ENCODE measurements at regions not wholly inside any gene's neighbourhood (a gene's known extent, or its start where the extent isn't known, plus 50 kb on each side); places are given as distances from the start of the nearest gene placed in this dataset.
"Not testable (repeated sequence)": the region's sequence is repeated elsewhere in the genome, so short reads cannot be mapped to it uniquely, and the experiment has no call there.

DNA sequence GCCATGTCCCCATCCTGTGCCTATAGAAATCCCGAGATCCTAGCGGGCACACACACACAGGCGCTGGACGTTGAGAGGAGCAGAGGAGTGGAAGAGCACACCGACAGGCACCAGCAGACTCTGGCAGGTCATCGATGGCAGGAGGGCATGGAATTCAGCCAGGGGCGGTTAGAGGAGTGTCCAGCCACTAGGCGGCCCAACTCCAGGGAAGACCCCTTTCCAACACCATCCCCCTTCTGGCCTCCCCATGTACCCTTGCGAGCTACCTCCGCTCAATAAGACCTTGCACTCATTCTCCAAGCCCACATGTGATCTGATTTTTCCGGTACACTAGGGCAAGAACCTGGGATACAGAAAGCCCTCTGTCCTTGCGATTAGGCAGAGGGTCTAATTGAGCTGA lies 356.0 kb upstream of the DPP6 start:
- DNase-seq = no peak

DNA sequence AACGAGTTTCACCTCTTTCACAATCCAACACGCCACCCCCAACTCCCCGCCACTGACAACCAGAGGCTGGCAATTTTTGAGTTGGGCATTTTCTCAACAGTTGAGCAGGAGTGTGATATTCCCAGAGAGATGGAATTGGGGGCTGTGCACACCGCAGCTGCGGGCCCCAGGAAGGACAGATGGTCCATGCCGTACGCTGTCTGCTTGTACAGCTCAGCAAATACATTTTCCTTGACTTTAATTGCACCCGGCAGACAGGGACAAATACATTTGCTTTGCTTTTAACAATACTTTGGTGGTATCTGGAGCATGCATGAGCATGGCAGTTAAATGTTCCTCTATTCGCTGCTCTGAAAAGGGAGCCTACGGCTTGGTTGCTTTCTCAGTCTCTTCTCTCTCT lies 354.2 kb upstream of the DPP6 start:
- DNase-seq = no peak

DNA sequence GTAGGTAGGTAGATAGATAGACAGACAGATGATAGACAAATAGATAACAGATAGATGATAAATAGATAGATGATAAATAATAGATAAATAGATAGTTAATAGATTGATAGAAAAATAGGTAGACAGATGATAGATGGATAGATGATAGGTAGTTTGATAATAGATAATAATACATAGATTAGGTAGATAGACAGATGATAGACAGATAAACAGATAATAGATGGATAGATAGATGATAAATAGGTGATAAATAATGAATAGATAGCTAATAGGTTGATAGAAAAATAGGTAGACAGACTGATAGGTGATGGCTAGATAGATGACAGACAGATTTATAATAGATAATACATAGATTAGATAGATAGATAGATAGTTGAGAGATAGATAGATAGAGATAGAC lies 350.5 kb upstream of the DPP6 start:
- no peak for DNase-seq

DNA sequence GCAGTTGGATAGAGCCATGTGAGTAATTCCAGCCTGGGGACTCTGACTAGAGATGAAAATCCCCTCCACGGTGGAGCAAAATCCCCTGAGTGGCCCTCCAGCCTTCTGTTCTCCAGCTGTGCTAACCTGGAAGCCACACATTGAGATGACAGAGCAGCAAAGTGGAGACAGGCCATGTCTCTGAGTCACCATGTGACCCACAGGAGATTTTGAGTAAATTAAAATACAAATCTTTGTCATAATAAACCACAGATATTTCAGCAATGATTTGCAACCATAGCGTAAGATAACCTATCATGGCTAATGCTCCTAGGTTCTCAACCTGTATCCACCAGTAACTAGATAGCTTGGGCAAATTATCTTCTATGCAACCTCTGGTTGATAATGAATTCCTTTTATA lies 328.3 kb upstream of the DPP6 start:
- not testable (repeated sequence) for DNase-seq

DNA sequence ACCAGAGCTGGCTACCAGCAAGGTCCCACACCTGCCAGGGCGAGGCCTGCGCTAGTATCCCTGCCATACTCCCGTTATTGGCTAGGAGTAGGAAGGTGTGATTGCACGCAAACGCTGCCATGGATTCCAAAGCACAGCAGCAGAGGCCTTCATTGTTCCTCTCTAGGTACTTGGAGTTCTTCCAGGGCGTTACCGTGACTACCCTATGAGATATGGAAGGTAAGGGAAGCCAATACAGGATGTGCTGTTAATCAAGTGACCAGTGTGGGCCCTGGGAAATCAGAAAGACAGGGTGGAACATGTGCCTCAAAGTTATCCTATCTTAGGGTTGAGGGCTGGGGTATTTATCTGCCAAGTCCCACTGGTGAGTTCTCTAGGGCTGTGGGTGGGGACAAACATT lies 320.7 kb upstream of the DPP6 start:
- not testable (repeated sequence) for DNase-seq

DNA sequence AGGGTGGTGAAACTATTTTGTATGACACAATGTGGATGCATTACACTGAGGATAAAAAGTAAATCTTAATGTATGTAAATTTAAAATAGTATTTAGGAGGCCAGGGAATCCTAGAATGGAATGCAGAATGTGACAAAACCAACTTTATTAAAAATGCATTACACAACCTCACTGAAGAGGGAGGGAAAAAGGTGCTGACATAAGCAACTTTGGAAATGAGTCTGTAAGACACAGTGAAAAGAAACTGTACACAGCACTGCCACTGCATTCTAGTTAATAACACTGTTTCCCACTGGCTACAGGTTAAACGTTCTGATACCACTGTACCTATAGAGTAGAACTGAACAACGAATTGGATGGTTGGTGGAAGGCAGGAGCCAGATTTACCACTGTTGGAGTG lies 308.8 kb upstream of the DPP6 start:
- DNase-seq = not testable (repeated sequence)

DNA sequence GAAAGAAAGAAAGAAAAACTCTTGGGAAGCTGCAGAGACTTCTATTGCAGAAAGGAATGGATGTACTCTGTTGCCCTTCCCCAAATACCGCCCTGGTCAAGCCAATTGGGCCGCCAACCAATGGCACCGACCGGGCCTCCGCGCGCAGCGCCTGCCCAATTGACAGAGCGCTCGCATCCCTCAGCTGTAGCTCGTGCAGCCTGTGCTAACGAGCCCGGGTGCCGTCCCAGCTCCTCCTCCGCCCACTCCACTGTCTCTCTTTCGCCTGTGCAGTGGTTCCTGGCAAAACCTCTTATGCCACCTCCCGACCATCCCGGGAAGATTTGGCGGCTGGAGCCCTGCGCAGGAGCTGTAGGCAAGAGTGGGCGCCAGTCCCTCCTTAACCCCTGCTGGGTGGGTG lies 304.2 kb upstream of the DPP6 start:
- DNase-seq = not testable (repeated sequence)

DNA sequence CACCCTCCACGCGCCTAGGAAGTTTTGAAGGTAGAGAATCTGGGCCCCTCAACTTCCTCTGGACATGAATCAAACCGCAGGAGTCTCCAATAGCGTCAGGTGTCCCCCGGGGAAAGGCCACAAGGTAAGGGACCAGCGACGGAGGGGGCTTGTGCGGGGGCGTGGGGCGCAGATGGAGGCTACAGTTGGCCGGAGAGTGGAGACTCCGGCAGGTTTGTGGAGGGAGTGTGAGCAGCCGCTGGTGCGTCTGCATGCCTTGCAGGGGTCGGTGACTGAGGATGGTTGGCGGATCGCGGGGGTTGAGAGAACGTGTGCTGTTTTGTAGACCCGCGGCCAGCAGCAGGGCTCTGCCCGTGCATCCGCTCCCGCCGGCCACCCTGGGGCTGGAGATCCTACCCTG lies 303.3 kb upstream of the DPP6 start:
- not testable (repeated sequence) for DNase-seq

DNA sequence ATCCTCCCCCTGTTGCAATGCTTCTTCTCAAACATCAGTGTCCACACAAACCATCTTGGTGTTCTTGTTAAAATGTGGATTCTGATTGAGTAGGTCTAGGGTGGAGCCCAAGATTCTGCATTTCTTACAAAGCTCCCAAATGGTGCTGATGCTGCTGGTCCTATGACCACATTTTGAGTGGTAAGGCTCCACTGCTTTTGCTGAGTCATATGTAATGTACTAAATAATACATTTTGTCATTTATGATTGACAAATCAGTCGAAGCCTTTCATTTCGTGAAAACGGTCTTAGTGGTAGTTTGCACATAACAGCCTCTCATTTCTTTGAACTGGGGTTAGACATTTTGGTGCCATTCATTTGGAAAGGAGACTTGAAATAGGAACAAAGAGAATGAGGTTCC lies 286.3 kb upstream of the DPP6 start:
- not testable (repeated sequence) for DNase-seq

DNA sequence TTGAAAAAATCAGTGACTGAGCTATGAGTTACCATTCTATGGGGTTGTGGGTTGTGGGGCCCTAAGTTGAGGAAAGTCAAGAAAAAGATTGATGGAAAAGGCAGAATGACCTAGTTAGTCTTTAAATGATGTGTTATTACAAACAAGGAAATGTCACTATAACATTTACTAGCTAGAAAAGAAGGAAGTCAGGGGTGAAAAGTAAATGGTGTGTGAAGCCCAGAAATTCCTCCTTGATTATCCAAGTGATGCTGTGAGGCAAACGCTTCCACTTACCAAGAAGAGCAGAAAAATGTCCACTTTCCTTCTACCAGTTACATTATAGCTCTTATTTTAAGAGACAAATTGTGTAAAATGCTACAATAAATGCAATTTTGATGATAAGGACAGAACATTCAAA lies 285.3 kb upstream of the DPP6 start:
- not testable (repeated sequence) for DNase-seq

DNA sequence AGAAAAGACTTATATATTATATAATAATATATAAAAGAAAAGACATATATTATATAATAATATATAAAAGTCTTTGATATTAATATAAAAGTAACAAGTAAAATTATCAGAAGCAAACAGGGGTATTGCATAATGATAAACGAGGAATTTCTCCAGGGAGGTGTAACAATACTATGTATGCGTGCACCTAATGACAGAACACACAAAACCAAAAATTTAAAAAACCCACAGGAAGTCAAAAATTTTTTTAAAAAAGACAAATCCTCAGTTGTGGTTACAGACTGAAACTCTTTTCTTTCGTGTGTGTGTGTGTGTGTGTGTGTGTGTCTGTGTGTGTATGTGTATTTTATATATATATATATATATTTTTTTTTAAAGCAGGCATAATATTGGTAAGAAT lies 279.2 kb upstream of the DPP6 start:
- DNase-seq = no peak

DNA sequence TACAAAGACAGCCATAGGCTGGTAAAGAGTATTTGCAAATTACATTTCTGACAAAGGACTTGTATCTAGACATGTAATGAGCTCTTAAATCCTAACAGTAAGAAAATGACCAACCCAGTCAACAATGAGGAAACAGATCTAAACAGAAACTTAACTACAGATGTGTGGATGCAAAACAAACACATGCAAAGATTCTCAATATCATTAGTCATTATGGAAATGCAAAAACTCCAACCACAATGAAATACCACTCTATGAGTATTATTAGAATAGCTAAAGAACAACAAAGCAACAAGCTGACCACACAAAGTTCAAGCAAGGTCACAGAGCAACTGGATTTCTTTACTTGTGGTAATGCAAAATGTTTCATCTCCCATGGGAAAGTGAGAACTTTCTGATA lies 275.3 kb upstream of the DPP6 start:
- not testable (repeated sequence) for DNase-seq

DNA sequence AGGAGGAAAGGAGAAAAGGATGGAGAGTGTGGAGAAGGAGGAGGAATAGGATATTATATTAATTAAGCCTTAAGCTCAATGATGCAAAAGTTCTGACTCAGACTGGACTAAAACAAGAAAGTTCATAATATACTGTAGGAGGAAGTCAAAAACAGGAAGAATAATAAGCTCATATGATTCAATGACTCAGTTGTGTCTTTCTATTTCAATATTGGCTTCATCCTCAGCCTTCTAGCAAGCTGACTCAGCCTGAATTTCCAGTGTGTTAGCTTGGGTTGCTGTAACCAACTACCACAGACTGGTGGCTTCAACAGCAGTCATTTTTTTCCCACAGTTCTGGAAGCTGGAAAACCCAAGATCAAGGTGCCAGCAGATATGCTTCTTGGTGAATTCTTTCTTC lies 254.8 kb upstream of the DPP6 start:
- DNase-seq = not testable (repeated sequence)

DNA sequence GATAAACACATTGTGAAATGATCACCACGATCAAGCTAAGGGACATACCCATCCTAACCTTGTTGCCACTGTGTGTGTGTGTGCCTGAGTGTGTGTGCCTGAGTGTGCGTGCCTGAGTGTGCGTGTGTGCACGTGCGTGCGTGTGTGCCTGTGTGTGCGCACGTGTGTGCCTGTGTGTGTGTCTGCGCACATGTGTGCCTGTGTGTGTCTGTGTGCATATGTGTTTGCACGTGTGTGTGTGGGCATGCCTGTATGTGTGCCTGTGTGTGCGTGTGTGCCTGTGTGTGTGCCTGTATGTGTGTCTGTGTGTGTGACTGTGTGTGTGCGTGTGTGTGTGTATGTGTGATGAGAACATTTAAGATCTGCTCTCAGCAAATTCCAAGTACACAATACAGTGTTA lies 244.1 kb upstream of the DPP6 start:
- DNase-seq = no peak

DNA sequence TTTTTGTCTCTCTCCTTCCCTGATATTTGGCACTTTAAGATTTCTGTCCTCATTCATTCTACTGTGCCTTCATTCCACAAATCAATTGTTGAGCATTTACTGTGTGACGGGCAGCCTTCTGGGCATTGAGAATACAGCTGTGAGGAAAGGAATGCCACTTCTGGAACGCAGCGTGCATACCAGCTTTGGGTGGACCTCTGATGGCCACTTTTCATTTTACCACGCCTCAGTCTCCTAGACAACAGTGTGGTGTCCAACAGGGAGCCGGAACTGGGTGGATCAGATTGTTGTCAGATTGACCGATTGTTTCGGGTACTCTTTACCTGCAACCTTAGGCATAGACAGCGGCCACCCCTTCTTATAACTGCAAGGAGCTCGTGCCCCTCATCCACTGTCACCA lies 222.7 kb upstream of the DPP6 start:
- DNase-seq = no peak

DNA sequence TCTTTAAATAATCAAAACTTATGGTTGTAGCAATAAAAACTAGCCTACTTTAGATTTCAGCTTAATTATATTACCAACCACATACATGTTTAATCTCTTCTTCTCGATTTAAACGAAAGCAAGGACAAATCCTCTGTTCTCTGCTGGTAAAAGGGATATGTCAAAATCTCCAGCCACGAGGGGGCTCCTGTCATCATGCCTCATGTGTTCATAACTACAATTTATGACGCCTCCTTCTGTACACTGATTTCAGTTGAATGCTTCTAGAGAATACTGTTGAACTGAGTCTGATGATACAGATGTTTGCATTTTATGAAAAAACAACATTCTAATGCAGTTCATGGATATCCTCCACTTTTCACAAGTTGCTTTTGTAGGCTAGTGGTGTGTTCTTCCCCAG lies 220.0 kb upstream of the DPP6 start:
- no peak for DNase-seq

DNA sequence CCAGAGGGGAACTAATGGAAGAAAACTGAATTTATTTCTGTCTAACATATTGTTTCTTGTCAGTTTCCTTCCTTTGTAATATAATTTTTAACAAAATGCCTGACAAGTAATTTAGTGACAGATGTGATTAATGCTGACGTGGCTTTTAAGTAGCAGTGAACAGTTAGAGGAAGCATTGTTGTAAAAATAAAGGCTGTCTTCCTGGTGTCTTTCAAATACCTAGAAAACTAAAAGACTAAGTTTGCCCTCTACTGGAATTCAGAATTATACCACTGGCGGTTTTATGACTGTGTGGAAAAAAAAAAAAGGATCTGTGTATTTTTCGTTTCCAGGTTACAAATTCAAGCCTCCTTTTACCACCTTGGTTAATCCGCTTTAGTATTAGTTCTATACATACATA lies 217.1 kb upstream of the DPP6 start:
- DNase-seq = no peak

DNA sequence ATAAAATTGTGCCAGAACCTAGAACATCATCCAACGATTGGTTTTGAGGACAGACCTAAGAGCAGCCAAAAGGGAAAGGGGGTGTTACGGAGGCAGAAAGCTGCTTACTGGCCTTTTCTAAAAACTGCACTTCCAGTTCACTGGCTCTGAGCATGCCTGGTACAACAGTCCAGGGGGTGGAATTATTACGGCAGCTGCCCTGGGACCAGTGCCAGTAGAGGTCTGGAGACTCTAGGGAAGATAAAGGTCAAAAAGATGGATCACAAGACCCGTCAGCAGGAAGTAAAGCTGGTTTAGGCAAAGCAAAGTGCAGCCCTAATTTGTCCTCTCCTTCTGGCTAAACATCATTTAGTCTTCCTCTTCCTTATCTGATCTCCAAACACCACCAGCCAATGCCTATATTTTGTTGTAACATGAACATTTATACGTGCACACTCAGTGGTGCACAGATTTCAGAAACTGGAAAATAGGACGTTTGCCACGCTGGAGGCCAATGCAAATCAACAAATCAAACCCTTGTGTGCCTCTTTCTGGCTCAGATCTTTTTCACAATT lies 216.4 kb upstream of the DPP6 start:
- DNase-seq = no peak

DNA sequence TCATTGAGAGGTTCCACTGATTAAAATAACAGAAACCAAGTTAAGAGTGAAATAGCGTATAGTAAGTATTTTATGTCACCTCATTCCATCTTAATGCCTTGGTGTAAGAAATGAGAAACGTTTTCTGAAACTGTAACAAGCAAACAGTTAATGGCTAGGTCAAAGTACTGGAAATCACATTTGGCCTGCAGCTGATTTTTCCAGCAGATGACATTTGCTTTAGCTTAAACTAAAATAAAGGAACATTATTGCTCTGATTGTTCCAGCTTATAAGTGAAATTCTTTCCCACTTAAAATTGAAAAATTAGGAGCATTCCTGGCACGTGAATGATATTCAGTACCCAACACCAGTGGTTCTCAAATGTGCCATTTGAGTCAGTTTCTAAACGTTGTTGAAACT lies 213.6 kb upstream of the DPP6 start:
- DNase-seq = no peak

DNA sequence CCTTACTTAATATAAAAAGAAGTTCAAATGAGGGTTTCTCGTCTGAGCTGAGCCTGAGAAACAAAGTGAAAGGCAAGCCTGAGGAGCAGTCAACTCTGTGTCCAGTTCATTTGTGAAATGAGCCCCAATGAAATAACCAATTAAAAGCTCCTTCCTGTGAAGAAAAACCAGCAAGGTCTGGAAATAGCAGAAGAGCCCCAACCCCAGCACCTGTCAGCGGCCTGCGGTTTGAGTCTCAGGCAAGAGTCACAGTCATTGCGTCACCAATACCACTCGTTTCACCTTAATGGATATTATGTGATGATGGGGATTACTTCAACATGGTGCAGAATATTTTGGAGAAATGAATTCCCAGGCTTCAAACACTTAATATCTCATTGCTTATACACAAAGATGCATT lies 211.3 kb upstream of the DPP6 start:
- DNase-seq = no peak

DNA sequence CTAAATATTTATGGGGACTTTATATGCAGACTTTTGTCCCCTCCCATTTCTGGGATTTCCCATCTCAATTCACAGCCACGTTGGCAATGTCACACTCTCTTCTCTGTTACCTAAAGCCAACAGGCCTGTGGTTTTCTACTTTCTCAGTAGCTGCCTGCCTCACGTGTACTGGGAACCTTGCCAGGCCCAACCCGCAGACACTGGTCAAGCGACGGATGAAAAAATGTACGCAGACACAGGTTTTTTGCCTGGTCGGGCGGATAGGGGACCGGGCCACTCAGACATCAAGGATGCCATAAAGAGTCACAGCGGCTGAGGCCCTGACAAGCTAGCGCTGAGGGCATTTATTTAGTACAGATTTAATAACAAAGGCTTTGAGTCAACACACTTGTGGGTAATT lies 204.4 kb upstream of the DPP6 start:
- DNase-seq = no peak

DNA sequence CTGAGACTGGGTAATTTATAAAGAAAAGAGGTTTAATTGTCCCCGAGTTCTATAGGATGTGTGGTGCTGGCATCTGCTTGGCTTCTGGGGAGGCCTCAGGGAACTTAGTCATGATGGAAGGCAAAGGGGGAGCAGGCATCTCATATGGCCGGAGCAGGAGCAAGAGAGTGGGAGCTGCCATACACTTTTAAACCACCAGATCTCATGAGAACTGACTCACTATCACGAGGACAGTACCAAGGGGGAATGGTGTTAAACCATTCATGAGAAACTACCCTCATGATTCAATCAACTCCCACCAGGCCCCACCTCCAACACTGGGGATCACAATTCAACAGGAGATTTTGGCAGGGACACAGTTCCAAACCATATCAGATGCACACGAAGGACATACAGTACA lies 199.9 kb upstream of the DPP6 start:
- DNase-seq = no peak

DNA sequence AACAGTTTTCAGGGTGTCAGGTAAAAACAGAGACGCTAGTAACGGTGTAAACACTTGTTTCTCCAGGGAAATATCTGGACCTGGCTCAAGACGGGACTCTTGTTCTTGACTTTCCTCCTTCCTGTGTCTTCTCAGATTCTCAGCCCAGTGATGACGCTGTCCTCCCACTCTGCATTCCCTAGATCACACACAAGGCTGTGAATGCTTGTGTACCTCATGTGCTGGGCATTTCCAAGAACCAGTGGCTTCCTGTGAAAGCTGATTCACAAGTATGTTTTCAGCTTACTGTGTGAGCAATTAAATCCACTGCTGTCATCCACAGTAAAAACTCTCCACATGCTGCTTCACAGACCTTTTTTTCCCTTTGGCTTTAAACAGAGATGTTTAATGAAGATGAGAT lies 193.8 kb upstream of the DPP6 start:
- DNase-seq = no peak

DNA sequence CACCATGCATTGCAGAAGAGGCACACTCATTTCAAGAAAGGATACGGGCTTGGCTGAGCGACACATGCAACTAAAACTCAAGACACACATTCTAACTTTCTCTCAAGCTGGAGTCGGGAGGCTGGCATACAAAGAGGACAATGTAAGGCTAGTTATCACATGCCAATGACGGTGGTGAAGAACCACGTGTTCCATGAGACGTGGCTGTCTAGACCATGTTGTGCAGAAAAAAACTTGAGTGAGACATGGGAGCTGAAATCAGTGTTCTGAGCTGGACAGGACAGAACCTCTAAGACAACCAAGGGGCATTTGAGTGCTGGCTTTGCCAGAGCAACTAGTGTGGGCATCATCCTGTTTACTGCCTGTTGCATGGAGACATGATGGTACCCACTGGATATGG lies 193.0 kb upstream of the DPP6 start:
- DNase-seq = no peak

DNA sequence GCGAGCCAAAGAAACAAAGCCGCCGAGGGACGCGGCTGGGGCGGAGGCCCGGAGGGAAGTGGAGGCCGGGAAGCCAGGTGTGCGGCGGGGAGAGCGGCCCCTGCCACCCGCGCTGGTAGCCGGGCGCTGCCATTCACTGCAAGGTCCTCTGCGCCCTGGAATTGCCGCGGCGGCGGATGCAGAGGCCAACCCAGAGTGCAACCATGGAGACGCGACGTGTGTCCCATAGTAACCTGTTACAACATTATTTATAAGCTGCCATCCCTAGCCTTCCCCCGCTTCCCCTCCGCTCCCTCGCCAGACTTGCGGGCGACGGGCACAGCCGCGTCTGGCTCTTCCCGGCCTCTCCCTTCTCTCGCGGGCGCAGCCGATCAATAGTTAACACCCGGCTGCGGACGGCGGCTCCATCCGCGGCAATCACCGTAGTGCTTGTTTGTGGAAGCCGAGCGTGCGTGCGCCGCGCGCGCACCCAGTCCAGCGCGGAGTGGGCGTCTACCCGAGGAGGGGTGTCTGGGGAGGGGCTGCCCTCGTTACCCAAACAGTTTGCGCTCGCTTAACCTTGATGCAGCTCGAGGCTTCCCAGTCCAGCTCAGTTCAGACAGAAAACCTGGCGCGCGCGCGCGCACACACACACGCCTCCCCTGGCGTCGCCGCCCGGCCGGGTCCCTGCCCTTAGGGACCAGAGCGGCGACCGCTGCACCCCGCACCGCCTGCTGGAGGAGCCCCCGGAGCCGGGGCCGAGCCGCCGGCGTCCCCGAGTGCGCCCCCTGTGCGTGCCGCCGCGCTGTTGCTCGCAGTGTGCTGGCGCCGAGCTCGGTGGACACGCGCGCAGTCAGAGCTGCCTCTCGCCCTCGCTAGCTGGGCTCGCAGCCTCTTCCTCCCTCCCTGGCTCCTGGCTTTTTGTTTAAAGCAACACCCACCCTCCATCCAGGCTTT lies 165.4 kb upstream of the DPP6 start:
- peak; percentile 12 for DNase-seq
